ENCODE measurements at regions not wholly inside any gene's neighbourhood (a gene's known extent, or its start where the extent isn't known, plus 50 kb on each side); places are given as distances from the start of the nearest gene placed in this dataset.
"Not testable (repeated sequence)": the region's sequence is repeated elsewhere in the genome, so short reads cannot be mapped to it uniquely, and the experiment has no call there.

DNA sequence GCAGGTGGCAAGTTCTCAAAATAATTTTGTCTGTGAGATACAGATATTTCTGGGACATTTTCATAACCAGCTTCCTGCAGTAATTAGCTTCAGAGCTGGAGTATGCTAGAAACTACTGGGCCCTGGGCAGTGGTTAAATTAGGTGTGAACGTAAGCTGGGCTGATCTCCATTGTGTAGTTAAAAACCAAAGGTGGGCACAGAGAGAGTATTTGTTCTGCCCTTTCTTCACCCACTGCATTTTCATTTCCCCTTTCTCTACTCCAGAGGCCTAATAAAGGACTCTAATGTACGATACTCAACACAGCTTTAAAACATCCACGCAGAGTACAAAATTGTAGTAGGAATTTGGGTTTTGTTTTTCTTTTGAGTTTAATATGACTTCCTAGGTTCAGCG lies 252.7 kb downstream of the SPRY1 start:
- no peak for DNase-seq

GRCh38 chr4:123649645-123650391 lies 253.2 kb downstream of the SPRY1 start:
- DNase-seq: peak; percentile 90

GRCh38 chr4:123651066-123651465 lies 254.5 kb downstream of the SPRY1 start:
- no peak for DNase-seq

DNA sequence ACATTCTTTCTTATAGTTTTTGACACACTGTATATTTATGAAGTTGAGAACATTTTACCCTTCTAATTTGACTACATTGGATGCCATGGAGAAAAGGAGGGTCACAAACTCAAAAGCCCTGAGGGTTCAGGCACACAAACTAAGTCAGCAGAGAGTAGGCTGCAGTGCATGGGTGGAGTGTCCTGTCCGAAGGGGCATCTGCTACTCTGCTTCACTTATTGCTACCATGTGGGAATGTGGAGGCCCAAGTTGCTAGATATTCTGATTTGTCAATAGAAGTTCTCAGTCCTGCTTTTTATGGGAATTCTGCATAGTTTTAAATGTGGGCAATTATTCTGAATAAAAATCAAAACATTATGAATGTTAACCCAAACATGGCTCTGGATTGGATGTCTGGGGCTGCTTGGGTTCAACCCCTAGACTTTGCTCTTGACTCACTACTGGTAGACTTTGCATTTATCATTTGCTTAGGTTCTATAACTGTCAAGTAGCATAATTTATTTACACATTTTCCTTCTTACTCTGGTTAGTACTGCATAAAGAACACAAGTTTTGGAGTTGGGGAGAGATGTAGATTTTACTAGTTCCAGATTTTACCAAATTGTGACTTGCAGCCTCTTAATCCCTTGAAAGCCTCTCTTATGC lies 255.1 kb downstream of the SPRY1 start:
- DNase-seq: no peak

- no peak for DNase-seq
These were observed 255.9 kb downstream of the SPRY1 start for GRCh38 chr4:123652476-123652875.

GRCh38 chr4:123653236-123653635 lies 256.6 kb downstream of the SPRY1 start:
- DNase-seq: no peak

- not testable (repeated sequence) for DNase-seq
These were observed 260.2 kb downstream of the SPRY1 start for GRCh38 chr4:123656746-123657294.

GRCh38 chr4:123657606-123658005 lies 261.0 kb downstream of the SPRY1 start:
- DNase-seq: not testable (repeated sequence)

DNA sequence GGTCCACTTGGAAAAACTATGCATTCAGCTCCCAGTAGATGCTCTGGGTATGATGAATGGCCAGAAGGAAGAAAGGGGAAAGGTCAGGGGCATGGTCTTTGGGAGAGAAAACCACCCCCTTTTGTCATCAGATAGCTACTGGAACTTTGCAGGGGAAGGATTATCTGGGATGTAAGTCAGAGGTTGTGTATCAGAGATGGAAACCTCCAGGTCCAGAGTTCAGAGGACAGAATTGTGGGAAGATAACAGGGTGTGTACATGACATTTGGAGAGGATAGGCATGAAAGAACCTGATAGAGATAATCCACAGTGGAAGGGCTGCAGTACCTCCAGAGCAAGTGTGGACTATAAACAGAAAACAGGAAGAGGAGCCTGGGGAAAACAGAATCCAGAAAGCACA lies 262.7 kb downstream of the SPRY1 start:
- DNase-seq: no peak

GRCh38 chr4:123659730-123660129 lies 263.1 kb downstream of the SPRY1 start:
- no peak for DNase-seq

DNA sequence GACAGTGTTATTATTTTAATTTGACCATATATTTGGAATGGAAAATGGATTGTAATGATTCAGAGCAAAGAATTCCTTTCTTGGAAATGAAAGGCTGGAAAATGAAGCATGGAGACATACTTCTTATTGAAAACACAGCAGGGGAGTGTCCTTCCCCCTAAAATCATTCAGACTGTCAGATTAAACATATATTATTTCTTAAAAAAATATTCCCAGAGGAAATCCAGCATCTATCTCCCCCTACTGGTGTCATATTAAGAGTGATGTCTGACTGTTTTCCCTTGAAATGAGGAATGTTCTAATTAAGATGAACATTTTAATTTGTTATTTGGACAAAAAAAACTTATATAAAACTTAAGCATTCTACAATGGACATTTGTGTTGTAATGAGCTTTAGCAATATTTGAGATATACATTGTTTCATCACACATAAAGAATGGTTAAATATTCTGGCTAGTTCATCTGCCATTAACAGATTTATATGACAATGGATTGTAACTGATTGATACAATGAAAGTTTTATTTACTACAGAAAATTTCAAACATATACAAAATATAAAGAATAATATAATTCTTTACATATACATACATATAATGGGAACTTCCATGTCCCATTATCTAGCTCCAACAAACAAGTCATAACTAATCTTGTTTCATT lies 264.6 kb downstream of the SPRY1 start:
- DNase-seq: no peak

GRCh38 chr4:123662827-123663226 lies 266.2 kb downstream of the SPRY1 start:
- DNase-seq: no peak

DNA sequence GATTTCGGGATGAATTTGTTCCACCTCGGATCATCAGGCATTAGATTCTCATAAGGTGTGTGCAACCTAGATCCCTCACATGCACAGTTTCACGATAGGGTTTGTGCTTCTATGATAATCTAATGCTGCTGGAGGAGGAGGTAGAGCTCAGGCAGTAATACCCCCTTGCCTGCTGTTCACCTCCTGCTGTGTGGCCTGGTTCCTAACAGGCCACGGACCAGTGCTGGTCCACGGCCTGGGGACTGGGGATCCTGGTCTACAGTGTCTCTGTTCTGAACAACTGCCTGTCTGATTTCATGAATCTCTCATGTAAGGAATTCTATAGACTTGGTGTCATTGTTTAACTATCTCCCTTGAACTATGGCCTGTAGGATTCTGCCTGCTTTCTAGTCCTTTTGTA lies 269.9 kb downstream of the SPRY1 start:
- no peak for DNase-seq

DNA sequence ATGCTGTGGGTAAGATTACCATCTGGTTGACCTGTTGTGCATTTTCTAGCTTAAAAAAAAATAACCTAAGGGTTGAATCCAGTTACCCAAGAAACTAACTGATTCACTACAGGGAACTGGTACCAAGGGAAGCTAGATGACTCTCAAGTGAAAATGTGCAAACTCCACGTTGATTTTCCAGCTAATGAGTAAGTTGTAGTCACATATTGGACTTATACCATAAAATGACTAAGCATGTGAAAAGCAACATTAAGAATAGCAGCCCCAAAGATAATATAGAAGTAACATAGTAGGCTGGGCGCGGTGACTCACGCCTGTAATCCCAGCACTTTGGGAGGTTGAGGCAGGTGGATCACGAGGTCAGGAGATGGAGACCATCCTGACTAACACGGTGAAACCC lies 270.9 kb downstream of the SPRY1 start:
- no peak for DNase-seq

DNA sequence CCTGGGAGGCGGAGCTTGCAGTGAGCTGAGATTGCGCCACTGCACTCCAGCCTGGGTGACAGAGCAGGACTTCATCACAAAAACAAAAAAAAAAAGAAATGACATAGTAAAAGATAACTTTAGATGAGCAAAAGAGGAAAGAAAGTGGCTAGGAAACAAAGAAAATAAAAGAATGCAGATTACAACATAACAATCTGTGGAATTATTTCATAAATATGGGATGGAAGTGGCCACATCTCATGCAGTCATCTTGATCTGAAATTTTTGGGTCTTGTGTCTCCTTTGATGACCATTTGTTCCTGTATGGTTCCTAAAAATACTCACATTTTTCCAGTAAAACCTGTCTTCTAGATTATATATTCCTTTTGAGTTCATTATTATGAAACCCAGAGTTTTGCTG lies 271.4 kb downstream of the SPRY1 start:
- DNase-seq: no peak

DNA sequence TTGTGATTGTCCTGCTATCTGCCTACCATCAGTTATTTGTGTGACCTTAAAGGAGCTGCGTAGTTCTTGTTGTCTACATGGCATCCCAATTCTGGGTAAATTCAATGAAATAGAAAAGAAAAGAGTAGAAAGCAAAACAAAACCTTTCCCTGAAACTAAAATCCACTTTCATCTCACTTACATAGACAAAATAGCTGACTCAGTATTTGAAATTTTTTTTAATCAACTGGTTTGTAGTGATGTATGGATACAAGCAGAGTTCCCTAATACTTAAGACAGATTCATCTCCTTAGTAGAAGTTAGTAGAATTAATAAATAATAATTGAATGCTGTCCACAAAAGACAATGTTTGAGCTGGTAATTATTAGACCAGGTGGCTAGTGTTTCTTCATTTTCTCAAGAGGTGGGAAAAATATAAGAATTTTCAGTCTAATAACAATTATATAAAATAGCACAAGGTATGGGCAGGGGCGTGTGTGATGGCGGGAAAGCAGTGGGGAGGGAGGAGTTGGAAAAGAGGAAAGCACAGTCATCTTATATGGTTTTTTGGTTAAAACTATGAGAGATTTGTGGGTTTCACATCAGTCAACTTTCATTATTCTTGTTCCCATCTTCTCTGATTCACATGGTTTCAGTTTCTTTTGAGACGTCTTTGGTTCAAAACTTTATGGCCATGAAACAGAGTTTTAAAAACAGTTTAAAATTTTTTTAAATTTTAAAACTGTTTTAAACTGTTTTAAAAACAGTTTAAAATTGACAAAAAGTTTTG lies 275.2 kb downstream of the SPRY1 start:
- DNase-seq: no peak

DNA sequence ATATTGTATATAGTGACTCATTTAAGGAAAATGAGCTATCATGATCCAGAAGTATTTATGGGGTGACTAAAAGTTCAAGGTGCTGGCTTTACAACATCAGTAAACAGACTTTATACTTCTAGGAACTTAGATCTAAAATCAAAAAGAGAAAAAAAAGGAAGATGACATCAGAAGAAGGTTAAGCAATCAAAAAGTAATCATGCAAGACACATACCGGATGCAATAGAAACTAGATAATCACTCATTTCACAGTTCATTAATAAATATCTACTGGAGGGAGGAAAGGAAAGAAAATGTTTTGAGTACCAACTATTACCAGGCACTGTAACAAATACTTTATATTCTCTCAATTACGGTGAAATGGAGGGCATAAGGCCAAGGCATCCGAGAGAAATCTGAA lies 276.4 kb downstream of the SPRY1 start:
- no peak for DNase-seq

DNA sequence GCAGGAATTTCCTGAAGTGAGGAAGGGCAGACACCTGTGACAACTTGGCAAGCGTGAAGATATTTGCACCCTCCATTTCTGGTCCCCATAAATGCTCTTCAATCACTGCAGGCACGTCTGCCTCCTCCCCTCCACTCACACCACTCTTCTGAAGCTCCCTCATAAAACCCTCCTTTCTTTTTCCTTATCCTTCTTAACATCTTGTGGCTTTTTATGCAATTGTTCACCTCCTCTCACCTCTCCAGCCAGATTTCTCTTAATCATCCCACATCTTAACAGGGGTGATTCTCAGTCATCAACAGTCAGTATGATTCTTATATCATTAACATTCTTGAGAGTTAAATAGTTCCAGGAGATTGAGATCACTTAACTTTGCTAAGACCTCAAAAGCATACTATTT lies 277.4 kb downstream of the SPRY1 start:
- no peak for DNase-seq

DNA sequence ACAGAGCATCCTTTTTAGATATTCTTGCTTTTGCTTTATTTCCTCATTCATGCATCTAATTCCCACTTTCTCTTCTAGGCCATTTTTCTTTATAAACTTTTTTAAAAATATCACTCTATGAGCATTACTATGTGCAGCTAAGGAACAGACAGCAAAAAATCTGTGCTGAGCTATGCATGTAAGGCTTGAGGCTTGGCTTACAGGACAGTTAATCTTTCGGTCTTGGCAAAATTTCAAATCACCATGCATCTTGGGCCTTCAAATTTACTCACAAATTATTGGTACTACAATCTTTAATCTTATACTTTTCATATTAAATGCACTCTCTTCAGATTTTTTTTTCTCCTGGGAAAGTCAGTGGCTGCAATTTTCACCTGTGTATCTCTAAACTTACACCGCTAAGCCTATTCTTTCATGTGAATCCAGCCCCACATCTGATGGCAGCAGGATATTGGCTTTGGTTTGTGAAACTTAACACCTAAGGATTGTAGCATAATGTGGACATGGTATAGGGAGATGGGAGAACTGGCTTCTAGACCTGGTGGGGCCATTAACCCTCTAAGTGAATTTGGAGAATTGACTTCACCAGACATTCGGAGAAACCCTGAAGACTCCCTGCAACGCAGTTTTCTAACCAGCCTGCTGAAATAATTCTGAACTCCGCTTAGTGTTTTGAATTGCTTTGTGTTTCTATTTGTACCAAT lies 278.3 kb downstream of the SPRY1 start:
- DNase-seq: no peak

DNA sequence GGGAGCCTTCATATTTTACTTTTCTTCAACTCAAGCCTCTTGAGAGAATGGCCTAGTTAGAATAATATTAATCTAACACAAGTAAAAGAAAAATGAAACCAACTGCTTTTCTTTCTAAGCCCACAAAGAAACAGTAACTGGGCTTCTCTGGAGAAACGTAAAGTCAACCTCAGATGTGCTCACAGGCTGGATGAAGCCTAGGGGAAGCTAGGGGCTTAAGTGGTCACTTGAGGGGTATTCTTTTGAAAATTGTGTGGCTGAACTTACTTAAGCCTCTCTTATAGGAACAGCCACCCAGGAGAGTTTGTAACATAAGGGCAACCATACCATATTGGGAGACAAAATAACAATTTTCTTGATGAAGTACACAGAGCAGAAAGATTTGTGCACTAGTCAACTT lies 279.0 kb downstream of the SPRY1 start:
- no peak for DNase-seq

- no peak for DNase-seq
These were observed 279.7 kb downstream of the SPRY1 start for GRCh38 chr4:123676071-123676889.

DNA sequence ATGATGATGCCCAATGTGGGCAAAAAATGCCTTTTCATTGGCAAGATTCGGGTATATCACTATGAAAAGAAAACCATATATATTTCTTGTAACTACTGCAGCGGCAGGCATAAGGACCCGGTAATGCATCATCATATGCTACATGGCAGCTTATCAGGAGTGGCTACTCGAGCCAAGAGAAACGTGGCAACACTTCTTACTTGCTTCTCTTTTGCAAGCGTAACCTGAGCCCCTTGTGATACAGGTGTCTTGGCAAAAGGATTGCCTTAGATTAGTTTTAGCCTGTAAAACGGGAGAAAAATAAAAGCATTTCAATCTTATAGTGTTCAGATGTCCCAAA lies 280.3 kb downstream of the SPRY1 start:
- DNase-seq: no peak
